ENCODE measurements at regions not wholly inside any gene's neighbourhood (a gene's known extent, or its start where the extent isn't known, plus 50 kb on each side); places are given as distances from the start of the nearest gene placed in this dataset.

- no peak overlapping the region for H3K4me3 ChIP-seq (ENCODE audit: low read depth, low read length)
- no peak for TF ChIP-seq CTCF (conservative IDR thresholded peaks at IDR 0.05; ENCODE audit: low read depth, low read length)
- no peak for DNase-seq (ENCODE audit: low read depth)
Observed at GRCh38 chr3:66884659-66885058, 113.4 kb upstream of the KBTBD8 start.

- peak; percentile 80 for DNase-seq (ENCODE audit: low read depth)
Observed at GRCh38 chr3:66885326-66886000, 112.6 kb upstream of the KBTBD8 start.

GRCh38 chr3:66889750-66890494 is 108.2 kb upstream of the KBTBD8 start:
- DNase-seq (ENCODE audit: low read depth) = no peak
- no peak for TF ChIP-seq CTCF (conservative IDR thresholded peaks at IDR 0.05; ENCODE audit: low read depth, low read length)
- no peak overlapping the region for H3K4me3 ChIP-seq (ENCODE audit: low read depth, low read length)

More at GRCh38 chr3:66885326-66886000, 112.6 kb upstream of the KBTBD8 start:
- H3K4me3 ChIP-seq (ENCODE audit: low read depth, low read length) = no peak overlapping the region
- no peak for TF ChIP-seq CTCF (conservative IDR thresholded peaks at IDR 0.05; ENCODE audit: low read depth, low read length)

- DNase-seq (ENCODE audit: low read depth) = no peak
- TF ChIP-seq CTCF (conservative IDR thresholded peaks at IDR 0.05; ENCODE audit: low read depth, low read length) = no peak
- H3K4me3 ChIP-seq (ENCODE audit: low read depth, low read length) = no peak overlapping the region
Observed at GRCh38 chr3:66898155-66898554, 100.0 kb upstream of the KBTBD8 start.

- H3K4me3 ChIP-seq (ENCODE audit: low read depth, low read length) = no peak overlapping the region
- no peak for TF ChIP-seq CTCF (conservative IDR thresholded peaks at IDR 0.05; ENCODE audit: low read depth, low read length)
- DNase-seq (ENCODE audit: low read depth) = no peak
Observed at GRCh38 chr3:66904336-66904735, 93.8 kb upstream of the KBTBD8 start.

- no peak for DNase-seq (ENCODE audit: low read depth)
- no peak overlapping the region for H3K4me3 ChIP-seq (ENCODE audit: low read depth, low read length)
- no peak for TF ChIP-seq CTCF (conservative IDR thresholded peaks at IDR 0.05; ENCODE audit: low read depth, low read length)
Observed at GRCh38 chr3:66904831-66905493, 93.1 kb upstream of the KBTBD8 start.

All from epithelial cell of proximal tubule (primary cell).